HG02798 (cell line): ENCODE measurements at regions not wholly inside any gene's neighbourhood (a gene's known extent, or its start where the extent isn't known, plus 50 kb on each side); places are given as distances from the start of the nearest gene placed in this dataset.

Experiments
- ATAC-seq: cut with Tn5 transposase; IDR thresholded peaks from one replicate; pipeline ENCODE4 v1.9.1; 2021; ENCODE audit warnings: mild to moderate bottlenecking; ENCODE audit not compliant: unreplicated experiment, poor library complexity

DNA sequence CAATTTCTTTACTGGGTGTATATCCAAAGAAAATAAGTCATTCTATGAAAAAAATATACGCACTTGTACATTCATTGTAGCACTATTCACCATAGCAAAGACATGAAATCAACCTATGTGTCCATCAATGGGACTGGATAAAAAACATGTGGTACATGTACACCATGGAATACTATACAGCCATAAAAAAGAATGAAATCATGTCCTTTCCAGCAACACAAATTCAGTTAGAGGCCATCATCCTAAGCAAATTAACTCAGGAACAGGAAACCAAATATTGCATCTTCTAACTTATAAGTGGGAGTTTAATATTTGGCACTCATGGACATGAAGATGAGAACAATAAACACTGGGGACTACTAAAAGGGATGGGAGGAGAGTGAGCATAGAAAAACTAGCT is 325.7 kb downstream of the TGFB2 start:
- no peak for ATAC-seq

DNA sequence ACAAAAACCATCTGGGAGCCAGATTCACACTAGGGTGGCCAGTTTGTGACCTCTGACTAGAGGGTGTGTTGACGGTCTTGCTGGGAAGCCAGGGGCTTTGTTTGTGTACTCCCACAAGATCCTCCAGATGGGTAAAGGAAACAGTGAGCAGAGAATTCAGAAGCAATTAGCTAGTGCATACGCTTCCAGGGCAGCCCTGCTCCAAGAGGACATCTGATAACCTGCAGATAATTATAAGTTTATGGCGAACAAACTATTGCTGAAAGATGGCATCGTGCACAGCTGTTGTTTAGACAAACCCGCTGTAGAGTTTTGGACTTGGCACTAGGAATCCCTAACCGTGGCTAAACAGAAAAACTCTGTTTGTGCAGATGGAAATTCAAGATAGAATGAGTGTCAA is 326.4 kb downstream of the TGFB2 start:
- ATAC-seq, result no peak

DNA sequence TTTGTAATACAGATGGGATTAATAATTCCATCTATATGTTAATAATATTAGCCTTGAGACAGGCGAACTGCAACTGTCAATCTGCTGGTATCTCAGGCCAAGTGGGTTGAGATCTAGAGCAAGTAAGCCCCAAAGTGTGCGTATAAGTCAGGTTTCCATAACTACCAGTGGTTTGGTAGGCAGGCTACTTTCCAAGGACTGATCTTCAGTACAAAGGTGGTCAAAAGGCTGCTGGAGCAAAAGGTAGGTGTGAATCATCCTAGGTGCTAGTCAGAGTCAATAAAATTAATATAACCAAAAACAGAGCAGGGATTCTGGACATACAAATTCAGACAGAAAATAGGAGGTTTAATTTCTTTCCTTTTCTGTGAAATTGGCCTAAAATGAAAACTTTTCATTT is 328.0 kb downstream of the TGFB2 start:
- ATAC-seq, result no peak

DNA sequence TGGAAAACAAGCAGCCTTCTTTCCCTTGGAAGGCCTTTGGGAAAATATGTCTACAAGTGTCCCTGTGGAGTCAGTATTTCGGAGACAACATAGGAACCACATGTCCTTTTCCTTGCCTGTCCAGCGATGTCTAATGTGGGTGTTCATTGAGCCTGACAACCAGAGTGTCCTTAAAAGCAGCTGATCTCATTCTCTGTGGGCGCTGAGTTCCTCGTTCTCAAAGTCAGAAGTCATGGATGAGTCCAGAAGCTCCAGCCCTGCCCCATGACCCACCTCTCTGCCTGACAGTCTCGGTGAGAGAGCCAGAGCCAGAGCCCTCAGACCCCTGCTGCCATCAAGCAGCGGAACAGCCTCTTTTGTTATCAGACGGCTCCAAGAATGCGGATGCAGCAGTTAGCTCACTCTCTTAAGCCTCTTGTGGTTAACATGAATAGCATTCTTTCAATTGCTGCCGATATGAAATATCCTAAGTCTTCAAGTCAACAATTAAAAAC is 329.2 kb downstream of the TGFB2 start:
- no peak for ATAC-seq

DNA sequence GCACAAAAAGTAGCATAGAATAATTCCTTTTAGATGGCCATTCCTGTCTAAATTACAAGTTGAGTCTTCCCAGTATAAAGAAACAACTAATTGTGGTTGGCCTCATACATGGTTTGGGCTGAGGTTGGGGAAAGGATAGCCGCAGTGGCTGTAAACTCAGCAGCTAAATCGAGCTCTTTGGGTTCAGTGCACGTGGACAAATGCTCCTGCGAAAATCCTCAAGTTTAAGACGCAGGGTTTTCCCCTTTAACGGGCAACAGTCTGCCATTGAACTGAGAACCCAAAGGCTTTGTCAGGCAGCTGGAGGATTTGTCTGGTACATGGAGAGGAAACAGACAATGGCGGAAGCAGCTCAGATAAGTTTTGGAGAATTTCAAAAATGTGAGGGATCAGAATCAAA is 331.9 kb downstream of the TGFB2 start:
- no peak for ATAC-seq

DNA sequence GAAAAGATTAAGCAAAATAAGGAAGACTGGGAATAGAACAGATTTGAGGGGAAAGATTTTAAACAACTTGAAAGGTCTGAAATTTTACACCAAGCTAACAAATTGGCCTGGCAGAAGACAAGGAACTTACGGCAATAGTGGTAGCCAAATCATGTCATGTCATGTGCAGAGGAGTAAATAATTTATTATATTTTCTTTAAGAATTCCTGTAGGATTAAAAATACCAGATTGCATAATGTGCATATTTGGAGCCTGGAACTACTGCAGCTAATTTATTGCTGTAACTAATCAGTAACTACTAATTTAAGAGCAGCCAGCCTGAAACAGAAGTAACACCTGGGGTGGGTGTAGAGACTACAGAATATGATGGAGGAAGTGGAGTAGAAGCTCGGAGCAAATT is 334.3 kb downstream of the TGFB2 start:
- no peak for ATAC-seq

DNA sequence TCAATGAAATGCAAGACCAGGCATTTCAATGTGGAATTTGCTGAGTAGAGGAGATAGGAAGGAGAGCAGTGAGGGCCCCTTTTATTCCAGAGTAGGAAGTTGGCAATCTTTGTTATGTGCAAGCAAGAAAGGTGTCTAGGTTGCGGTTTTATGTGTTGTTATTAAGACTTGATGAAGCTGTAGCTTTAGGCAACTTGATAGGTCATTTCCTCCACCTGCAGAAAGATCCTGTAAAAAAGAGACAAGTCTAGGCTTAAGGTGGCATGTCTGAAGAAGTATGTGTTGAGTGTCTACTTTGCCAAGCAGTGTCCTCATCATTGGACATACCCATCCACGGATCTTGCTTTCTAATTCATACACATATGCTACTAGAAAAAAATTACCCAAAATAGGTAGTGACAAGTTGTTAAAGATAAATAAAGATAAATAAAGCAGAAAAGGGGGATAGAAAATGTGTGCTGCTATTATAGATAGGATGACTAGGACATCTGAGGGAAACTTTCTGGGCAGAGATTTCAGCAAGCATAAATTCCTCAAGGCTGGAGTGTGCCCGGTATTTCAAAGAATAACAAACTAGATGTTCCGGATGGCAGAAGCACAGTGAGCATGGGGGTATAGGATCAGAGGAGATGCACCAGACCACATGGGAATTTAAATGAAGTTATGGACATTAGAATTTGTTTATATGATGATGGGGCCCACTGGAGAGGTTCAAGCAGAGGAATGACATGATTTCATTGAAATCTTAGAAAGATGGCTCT is 335.0 kb downstream of the TGFB2 start:
- ATAC-seq, result no peak

DNA sequence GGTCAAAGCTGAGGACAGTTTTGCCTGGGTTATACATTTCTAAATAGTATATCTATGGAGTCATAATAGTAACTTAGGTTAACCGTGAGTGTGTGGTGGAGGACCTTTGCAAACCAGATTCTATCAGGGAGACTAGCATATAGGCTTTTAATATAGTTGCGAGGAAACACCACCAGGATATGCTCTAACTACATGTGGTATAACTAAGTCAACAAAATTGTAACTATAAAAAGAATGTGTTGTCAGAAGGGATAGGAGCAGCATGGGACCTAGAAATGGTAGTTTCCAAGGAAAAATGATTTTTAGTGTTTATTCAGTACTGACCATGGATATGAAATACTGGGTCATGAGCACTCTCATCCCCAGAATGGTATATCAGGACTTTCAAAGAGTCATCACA is 338.1 kb downstream of the TGFB2 start:
- no peak for ATAC-seq

DNA sequence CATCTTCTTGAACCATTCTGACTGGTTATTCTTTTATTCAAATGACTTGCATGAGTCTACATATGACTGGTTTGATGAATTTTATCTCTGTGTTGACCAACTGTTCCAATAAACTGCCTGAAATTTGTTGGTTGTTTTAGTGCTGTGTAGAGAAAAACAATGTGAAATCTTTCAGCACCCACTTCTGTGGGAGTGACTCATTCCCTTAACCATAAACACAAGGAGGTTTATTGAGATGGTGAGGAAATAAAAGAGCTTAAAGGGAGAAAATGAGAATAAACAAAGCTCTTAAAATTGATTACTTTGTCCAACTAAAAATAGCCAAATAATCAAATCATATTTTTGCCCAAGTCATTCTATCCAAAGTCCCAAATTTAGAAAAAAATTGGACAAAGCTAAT is 341.1 kb downstream of the TGFB2 start:
- no peak for ATAC-seq

DNA sequence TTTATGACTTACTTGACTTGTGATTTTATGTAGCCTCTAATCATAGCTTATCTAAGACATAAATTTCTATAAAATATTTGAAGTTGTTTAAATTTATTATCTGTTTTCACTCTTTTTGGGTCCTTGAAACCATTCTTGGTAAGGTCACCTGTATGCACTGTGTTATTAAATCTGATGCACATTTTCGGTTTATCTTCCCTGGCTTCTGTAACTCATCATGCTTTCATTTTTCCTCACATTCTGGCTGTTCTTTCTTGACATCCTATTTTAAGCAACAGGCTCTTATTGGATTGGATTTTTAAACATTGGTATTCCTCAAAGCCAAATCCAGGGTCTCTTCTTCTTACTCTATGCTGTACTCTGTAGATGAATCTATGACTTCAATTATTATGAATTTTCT is 341.6 kb downstream of the TGFB2 start:
- no peak for ATAC-seq

DNA sequence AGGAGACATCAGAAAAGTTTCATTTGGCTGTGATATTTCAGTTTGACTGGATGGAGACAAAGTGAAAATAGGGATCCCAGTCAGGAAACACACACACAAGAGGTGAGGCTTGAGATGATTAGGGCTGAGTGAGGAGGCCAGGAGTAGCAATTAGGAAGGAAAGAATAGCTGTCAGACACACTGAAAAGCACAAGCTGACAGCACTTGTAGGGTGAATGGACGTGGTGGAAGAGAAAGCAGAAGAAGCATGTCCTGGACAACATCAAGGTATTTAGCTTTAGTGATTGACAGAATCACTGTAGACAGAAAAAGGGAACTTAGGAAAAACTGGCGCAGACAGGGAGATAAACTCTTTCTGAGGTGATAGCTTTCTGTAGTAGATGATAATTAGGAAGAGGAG is 347.7 kb downstream of the TGFB2 start:
- ATAC-seq, result no peak

DNA sequence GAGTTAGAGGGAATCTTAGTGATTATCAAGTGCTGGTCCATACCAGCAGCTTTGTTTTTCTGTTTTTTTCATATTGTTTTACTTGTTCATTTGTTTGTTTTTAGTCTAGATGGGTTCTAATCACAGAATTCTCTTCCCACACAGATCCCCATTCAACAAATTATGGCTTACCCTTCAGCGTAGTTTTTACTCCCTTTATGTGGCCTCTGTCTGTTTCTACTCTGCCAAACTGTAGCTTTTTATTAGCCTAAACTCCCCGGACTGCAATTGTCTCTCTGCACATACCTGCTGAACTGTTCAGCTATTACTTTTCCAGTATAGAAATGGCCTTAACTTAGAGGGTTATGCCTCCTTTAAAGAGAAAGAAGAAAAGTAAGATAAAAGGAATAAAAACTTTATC is 348.5 kb downstream of the TGFB2 start:
- ATAC-seq, result no peak

DNA sequence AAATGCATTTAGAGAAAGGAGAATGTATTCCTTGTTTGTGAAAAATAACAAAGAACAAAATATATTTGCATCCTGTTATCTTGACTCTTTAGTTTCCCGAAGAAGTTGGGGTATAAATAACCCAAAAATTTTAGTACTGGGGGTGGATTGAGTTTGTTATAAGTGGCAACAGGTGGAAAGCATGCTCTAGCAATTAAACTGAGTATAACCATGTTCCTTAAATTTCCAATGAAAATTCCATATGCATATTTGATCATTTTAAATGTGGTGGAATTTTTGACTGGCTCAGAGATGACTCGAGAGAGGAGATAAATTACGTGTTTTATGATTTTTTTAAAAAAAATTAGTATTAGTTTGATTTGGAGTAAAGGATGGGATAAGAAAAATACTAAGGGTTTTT is 348.9 kb downstream of the TGFB2 start:
- no peak for ATAC-seq

DNA sequence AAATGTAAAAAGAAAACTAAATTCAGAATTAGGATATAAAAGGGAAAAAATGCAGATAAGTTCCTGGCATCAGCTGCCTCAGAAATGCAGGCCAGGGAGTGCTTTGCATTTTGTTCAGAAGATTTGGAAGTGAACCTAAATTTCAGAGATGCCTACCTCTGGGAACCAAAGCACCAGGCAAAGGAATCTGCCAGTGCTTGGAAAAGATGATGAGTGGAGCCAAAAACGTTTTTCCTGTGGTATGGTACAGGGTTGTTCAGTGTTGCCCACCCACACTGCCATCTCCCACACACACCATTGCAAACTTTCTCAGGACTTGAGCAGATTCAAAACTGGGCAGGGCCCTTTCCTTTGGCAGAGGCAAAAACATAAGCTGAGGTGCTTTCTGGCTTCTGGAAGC is 349.5 kb downstream of the TGFB2 start:
- no peak for ATAC-seq

DNA sequence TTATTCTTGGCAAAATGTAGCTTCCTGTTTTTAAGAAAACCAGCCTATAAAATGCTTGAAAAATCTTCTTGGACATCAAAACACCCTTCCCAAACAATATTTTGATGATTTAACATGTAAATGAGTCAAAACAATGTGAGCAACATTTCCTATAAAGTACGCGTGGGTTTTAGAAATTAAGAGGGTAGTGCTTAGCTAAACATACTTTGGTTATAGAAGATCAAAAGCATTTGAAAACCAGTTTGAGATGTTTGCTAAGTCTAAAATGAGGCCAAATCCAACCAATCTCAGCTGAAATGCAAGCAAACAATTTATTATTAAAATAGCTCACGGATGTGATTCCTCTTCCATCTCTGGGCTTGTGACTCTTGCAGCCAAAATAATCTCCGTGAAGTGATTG is 350.4 kb downstream of the TGFB2 start:
- no peak for ATAC-seq

DNA sequence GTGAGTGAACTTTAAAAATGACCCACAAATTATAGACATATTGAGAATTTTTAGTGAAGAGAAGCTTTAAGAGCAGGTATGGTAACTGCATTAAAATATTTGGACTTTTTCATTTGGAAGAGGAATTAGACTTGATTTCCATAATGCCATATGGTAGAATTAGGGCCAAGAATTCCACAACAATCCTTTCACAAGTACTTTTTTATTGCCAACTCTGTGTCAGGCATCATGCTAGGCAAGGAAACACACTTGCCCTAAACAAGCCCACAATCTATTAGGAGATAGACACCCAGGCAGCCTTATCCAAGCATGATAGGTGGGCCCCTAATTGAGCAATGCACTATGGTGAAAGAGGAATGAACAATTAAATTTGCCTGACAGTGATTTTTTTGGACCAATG is 353.0 kb downstream of the TGFB2 start:
- ATAC-seq, result no peak

DNA sequence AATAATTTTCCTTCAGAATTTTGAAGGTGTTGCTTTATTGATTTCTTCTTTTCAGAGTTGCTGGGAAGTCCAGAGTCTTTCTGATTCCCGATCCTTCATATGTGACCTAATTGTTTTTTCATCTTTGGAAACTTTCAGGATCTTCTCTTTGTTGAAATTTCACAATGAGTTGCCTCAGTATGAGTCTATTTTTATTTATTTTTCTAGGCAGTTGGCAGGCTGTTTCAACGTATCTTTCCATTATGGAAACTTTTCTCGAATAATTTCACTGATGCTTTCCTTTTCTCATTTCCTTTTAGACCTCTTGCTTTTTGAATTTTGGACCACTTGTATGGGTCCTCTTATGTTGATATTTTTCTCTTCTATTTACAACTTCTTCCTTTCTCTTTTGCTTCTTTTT is 354.3 kb downstream of the TGFB2 start:
- ATAC-seq, result no peak

DNA sequence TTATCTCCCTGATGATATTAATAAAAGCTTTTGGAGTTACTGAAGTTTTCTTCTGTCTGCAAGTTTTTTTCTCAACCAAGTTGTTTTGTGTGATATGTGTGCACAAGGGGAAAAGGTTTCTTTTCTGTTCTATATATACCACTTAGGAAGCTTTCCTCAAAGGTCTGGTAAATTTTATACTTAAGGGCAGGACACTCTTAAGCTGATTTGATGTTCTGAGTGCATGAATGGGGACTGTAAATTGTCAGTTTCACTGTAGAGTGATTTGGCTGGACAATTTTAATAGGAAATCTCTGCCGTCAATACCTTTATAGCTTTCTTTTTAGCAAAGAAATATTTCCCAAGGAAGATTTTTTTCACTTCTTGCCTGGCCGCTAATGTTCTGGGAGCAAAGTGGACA is 354.7 kb downstream of the TGFB2 start:
- no peak for ATAC-seq

DNA sequence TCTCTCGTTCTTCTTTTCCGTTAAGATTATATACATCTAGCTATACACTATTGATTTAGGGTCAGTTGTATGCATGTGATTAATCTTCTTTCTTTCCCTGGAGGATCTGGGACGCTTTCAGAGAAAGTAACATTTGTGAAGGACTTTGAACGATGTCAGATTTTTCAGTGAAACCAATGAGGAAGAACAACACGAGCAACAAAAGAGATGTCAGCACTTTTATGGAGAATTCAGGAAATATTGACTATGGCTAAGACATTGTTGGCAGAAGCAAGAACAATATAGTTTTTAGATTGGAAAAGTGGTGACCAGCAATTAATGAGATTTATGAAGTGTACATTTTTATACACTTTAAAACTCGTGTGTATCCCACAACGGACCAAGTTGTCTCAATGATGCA is 355.5 kb downstream of the TGFB2 start:
- ATAC-seq, result no peak

DNA sequence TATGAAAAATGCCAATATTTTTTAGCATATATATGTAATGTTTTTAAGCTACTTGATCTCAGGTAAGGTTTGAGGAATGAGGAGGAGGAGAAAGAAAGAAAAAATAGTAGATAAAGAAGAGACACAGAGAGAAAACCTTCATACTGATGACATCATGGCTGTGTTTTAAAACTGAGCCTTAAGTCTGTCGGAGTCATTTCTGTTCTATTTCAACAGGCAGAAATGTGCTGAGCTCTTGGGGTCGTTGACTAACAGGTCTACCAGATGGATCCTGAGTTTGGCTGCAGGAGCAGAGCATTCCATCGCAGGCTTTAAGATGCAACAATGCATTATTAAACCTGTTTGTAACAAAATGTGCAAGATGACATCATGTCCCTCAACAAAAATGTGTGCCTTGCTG is 356.0 kb downstream of the TGFB2 start:
- ATAC-seq, result no peak

DNA sequence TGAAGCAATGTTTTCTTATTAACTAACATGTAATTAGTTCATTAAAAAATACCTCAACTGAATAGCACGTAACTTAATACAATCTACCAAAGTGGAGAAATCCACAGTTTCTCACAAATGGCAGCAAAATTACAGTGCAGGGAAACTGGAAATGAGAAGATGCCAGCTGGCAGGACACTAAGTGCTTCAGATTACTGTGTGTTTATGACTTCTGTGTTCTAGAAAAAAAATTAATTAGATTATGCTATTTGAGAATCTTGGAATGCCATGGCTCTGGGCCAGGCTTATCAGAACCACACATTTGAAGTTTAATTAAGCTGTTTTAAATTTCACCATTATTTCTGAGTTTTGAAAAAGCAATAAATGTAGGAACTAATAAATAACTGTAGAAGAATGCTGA is 357.6 kb downstream of the TGFB2 start:
- ATAC-seq, result no peak

DNA sequence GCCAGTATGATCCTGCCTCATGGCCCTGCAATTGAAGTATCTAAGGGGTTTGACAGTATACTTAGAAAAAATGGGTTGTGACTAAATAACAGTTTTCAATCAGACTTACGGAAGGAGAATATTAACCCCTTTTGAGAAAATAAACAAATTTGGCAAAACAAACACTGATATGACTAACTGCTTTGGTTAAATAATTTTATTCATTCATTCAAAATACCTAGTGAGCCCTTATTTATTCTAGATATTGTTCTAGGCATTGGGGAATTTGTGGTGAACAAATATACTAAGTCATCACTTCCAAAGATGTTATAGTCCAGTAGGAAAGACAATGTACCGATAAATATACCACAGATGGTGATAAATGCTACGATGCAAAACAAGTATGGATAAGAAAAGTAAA is 358.7 kb downstream of the TGFB2 start:
- no peak for ATAC-seq

DNA sequence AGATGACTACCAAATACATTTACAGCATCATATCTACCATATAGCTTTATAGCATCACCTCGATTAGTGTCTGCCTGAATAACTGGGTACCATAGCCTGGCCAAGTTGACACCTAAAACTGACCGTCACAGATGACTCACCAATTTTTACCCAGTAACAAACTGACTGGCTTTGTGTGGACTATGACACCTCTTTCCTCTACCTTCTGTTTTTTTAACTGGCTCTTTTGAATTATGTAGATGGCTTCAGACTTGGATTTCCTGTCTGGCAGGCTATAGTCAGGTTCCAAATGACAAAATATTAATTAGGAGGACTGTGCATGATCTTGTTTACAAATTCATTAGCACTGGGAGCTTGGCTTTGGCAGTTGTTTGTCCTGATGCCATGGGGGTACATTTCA is 360.3 kb downstream of the TGFB2 start:
- no peak for ATAC-seq
